D721Med (cell line): ENCODE measurements at regions not wholly inside any gene's neighbourhood (a gene's known extent, or its start where the extent isn't known, plus 50 kb on each side); places are given as distances from the start of the nearest gene placed in this dataset.

Experiments
- DNase-seq: peaks from one replicate; pipeline ENCODE4 v3.0.0; 2011; ENCODE audit warnings: low spot score; ENCODE audit not compliant: insufficient read length
- FAIRE-seq: peaks from 2 replicates; lab custom pipeline; 2011; peaks lifted over from hg19 to GRCh38; lab: Jason Lieb, UNC
- CTCF ChIP-seq: IDR thresholded peaks from 2 replicates; pipeline ENCODE4 v1.5.1; 2012; ENCODE audit warnings: mild to moderate bottlenecking, control low read depth; ENCODE audit not compliant: insufficient read depth; ENCODE audit errors: missing control alignments

GRCh38 chrX:46279214-46279924 lies 265.9 kb downstream of the ZNF674 start:
- DNase-seq (no peak), FAIRE-seq (no peak)
- peak; percentile 9 for TF ChIP-seq CTCF

- DNase-seq (no peak), FAIRE-seq (no peak)
- no peak for TF ChIP-seq CTCF
Measured at GRCh38 chrX:46278572-46278971, 266.6 kb downstream of the ZNF674 start.

GRCh38 chrX:46268412-46268811 lies 276.8 kb downstream of the ZNF674 start:
- DNase-seq (no peak), FAIRE-seq (no peak)
- TF ChIP-seq CTCF: no peak

- no peak for TF ChIP-seq CTCF
- FAIRE-seq (no peak), DNase-seq (no peak)
Measured at GRCh38 chrX:46263494-46263893, 281.7 kb downstream of the ZNF674 start.

GRCh38 chrX:46262304-46262703 lies 282.9 kb downstream of the ZNF674 start:
- FAIRE-seq (no peak), DNase-seq (no peak)
- TF ChIP-seq CTCF: no peak

- FAIRE-seq: no peak
- TF ChIP-seq CTCF: no peak
Measured at GRCh38 chrX:46260499-46260898, 284.7 kb downstream of the ZNF674 start.

GRCh38 chrX:46258356-46258755 lies 286.9 kb downstream of the ZNF674 start:
- TF ChIP-seq CTCF: no peak
- DNase-seq: no peak
- no peak for FAIRE-seq

More at GRCh38 chrX:46260499-46260898, 284.7 kb downstream of the ZNF674 start:
- DNase-seq: no peak
